Right ventricle myocardium inferior (tissue), 1 donor: ENCODE measurements at regions not wholly inside any gene's neighbourhood (a gene's known extent, or its start where the extent isn't known, plus 50 kb on each side); places are given as distances from the start of the nearest gene placed in this dataset.
"Not testable (repeated sequence)": the region's sequence is repeated elsewhere in the genome, so short reads cannot be mapped to it uniquely, and the experiment has no call there.

Experiments
- ATAC-seq: fragments of 200-7000 bp; cut with Tn5 transposase; one replicate; pipeline ENCODE4 v1.9.1; 2020; ENCODE audit warnings: mild to moderate bottlenecking, moderate library complexity
- DNase-seq: peaks from one replicate; pipeline ENCODE4 v3.0.0; 2021; ENCODE audit errors: missing footprints
- intact Hi-C: fragments of 100-400 bp; cut with DNase I; formaldehyde crosslinking; loops from one replicate; pipeline ENCODE4 v1.11.0; 2022
- donor health status: DM: no; HTN: yes; CAD: no; lungs with severe emphysema.

DNA sequence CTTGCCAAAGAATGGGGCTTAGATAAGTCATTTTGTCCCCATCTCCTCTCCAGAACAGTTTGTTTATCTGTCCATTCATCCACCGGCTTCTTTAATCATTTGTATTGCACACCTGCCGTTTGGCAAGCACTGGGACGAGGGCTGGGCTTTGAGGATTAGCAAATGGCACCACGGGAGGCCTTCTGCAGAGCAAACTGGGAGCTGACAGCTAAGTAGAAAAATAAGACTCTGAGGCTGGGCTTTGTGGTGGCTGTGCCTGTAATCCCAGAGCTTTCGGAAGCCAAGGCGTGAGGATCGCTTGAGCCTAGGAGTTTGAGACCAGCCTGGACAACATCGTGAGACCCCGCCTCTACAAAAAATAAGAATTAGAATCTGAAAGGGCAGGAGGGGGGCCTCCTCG, 203.9 kb downstream of the NPIPB11 start:
- ATAC-seq, DNase-seq, intact Hi-C loops: not testable (repeated sequence)

DNA sequence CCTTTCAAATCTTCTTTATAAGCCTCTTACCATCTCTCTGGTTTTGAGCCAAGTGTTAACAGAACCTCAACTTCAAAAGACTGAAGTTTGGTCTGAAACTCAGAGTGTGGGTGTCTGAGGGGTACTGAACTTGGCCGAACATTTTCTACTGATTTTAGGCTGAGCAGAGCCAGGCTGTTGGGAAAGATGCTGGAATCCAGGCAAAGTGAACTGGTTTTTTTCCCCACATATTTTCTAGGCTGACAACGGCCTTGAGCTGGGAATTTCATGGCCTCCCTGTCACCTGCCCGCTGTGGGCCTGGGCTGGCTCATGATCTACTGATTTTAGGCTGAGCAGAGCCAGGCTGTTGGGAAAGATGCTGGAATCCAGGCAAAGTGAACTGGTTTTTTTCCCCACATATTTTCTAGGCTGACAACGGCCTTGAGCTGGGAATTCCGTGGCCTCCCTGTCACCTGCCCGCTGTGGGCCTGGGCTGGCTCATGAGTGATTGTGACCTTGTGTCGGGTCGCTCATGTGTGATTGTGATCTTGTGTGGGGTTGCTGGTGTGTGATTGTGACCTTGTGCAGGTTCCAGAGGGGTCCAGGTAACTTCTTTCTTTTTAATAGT, 204.4 kb downstream of the NPIPB11 start:
- DNase-seq, result peak; percentile 77
- peak; percentile 60 for ATAC-seq
- intact Hi-C loops, result not testable (repeated sequence)

DNA sequence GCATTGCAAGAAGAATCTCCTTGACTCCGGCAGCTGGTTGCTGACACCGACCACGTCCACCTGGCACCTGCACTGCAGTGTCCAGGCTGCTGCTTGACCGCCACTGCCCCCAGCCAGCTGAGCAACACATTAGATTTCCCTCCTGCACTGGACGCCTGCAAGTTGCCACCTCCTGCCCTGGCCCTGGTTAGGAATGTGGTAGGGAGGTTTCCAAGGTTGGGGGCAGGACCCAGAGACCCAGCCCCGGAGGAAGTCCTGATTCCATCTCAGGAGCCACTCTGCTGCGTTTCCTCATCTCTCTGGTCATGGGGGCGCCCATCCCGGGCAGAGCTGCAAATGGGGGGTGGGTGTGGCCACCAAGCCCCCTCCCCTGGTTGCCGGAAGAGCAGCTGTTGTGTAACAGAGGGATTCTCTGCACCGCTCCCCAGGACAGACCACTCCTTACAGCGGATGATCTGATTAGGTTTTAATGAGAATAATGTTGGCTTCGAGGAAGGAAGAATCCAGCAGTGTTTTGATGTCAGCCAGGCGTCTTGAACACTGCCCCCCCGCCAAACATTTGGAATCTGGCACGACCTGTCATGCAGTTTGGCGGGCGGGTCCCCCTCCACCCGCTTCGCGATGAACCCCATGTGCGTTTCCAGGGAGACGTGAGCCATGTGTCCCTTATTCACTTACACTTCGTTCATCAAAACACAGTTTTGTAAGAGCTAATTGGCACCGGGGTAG, 205.1 kb downstream of the NPIPB11 start:
- DNase-seq, result not testable (repeated sequence)

DNA sequence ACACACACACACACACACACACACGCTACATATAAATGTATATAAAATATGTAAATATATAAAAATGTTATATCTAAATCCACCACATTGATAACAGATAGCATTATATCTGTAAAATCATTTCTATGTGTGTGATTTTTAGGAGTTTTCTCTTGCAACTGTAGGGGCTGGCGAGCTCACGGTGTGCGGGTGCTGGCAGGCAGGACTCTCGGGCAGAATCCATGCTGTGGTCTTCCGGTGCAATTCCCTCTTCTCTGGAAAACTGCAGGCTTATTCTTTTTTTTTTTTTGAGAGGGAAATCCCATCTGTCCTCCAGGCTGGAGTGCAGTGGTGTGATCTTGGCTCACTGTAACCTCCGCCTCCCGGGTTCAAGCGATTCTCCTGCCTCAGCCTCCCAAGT, 205.8 kb downstream of the NPIPB11 start:
- intact Hi-C loops, ATAC-seq, DNase-seq: not testable (repeated sequence)

More for the DNA sequence above, 205.1 kb downstream of the NPIPB11 start:
- intact Hi-C loops, result not testable (repeated sequence)
- ATAC-seq, result peak; percentile 62

DNA sequence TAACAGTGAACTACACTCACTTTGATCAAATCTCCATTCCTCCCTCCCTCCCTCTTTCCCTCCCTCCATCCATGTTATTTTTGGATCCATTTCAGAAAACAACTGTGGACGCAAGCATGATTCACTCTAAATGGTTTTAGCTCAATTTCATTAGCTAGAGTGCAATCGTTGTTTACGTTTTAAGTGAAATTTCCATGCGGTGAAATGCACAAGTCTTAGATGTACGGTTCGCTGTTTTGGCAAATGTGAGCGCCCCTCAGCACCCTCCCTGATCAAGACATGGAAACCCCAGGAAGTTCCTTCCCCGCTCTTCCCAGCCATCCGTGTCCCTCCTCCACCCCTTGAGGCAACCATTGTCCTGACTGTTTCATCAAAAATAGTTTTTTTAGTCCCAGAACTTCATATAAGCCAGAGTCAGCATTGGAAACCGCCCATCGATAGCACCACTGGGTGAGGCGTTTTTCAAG, 206.3 kb downstream of the NPIPB11 start:
- intact Hi-C loops, DNase-seq: not testable (repeated sequence)
- ATAC-seq, result peak; percentile 32

DNA sequence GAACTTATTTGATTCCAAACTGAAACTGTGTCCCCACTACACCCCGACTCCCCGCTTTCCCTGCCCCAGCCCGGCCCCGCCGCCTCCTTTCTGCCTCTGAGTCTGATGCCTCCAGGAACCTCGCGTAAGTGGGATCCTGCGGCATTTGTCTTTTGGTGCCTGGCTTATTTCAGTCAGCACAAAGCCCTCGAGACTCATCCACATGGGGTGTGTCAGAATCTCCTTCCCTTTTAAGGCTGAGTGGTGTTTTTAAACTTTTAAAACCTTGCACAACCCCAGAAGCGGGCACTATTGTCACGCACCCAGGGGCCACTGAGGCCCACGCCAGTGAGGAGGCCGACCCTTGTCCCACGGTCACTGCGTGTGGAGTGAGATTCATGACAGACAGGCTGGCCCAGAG, 206.9 kb downstream of the NPIPB11 start:
- DNase-seq, intact Hi-C loops: not testable (repeated sequence)
- peak; percentile 45 for ATAC-seq

DNA sequence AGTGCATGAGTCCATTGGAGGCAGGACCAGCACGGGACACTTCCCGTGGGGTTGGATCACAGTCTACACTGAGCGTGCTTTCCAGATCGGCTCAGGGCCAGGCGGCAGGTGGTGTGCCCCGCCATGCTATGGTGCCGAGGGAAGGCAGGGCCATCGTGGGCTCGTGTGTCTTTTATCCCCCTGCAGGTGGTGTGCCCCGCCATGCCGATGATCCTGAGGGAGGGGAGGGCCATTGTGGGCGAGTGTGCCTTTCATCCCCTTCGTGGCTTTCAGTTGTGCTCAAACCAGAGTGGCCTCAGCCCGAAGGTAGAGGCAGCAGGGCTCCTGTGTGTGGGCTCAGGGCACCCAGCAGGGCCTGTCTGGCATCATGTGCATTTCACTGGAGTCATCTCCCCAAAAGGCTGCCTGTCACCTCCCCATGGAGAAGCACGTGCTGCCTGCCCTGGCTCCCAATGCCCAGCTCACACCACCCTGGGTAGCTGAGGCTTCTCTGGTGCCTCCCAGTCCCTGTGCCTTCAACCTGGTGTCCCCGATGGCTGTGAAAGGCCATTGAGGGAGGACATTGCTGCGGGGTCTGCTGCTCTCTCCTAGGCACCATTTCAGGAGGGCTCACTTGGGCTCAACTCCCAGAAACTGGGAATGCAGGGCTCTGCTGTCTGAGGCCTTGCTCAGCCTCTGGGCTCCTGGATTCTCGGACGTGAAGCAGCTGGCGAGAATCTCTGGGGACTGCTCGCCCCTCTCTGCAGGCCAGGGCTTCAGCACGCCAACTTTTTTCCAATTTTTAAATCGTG, 207.6 kb downstream of the NPIPB11 start:
- DNase-seq, result no peak
- intact Hi-C loops, result no loop called here
- ATAC-seq, result no peak

DNA sequence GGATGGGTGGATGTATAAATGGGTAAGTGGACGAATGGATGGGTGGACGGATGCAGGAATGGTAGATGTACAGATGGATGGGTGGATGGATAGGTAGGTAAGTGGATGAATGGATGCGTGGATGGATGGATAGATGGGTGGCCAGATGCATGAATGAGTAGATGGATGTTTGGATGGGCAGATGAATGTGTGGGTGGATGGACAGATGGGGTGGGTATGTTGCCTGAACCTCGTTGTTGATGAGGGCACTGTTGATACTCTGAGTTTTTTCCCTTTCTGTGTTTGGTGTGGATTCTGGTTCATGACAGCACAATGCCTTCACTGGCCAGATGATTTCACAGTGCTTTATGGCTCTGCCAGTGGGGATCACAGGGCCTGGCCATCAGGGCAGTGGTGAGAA, 208.3 kb downstream of the NPIPB11 start:
- no peak for DNase-seq
- intact Hi-C loops, result no loop called here
- ATAC-seq, result no peak

DNA sequence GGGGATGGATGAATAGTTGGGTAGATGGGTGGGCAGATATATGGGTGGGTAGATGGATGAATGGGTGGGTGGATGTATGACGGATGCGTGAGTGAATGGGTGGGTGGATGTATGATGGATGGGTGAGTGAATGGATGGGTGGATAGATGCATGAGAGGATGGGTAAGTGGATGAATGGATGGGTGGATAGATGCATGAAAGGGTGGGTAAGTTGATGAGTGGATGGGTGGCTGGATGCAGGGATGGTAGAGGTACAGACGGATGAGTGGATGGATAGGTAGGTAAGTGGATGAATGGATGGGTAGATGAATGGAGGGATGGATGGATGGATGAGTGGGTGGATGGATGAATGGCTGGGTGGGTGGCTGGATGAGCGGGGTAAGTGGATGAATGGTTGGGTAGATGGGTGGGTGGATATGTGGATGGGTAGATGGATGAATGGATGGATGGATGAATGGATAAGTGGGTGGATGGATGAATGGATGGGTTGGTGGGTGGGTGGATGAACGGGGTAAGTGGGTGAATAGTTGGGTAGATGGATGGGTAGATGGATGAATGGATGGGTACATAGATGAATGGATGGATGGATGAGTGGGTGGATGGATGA, 208.9 kb downstream of the NPIPB11 start:
- intact Hi-C loops, ATAC-seq, DNase-seq: not testable (repeated sequence)

DNA sequence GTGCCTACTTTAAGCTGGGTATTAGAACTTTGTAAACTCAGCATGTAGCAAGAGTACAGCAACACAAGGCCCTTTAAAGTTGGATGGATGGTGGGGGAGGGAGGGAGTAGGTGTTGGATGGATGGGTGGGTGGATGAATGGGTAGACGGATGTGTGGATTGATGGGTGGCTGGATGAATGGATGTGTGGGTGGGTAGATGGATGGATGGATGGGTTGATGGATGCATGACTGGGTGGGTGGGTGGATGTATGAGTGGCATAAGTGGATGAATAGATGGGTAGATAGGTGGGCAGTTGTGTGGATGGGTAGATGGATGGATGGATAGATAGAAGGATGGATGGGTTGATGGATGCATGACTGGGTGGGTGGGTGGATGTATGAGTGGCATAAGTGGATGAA, 209.8 kb downstream of the NPIPB11 start:
- ATAC-seq, intact Hi-C loops, DNase-seq: not testable (repeated sequence)

DNA sequence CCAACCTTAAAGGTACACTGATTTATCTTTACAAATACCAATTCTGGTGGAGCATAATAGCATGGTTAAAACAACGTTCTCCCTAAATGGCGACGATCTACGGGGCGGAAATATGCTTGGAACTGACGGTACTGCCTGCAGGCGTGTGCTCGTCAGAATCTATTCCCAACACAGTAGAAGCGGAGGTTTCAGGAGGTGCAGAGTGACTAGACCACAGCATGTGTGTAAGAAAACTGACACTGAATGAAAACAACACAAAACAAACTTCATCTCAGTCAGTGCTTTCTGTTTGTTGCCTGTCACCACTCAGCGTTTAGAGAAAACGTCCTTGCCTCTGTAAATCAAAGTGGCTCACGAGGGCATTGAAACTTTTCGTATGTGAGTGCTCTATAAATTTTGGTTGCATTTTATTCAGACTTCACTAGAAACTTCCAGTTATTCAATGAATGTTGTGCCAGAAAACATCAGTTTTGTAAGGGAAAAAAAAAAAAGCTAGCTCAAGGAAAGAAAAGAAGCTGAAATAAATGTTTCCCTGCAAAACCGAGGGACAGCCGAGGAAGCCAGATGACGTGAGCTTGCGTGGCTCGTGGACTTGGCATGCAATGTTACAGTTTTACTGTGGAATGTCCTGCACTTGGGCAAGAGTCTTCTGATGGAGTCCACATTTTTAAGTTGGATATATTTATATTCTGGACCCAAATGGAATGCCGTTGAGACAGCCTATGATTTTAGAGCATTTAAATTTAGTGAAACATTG, 210.4 kb downstream of the LAT start:
- intact Hi-C loops, ATAC-seq: not testable (repeated sequence)
- DNase-seq, result peak; percentile 74

DNA sequence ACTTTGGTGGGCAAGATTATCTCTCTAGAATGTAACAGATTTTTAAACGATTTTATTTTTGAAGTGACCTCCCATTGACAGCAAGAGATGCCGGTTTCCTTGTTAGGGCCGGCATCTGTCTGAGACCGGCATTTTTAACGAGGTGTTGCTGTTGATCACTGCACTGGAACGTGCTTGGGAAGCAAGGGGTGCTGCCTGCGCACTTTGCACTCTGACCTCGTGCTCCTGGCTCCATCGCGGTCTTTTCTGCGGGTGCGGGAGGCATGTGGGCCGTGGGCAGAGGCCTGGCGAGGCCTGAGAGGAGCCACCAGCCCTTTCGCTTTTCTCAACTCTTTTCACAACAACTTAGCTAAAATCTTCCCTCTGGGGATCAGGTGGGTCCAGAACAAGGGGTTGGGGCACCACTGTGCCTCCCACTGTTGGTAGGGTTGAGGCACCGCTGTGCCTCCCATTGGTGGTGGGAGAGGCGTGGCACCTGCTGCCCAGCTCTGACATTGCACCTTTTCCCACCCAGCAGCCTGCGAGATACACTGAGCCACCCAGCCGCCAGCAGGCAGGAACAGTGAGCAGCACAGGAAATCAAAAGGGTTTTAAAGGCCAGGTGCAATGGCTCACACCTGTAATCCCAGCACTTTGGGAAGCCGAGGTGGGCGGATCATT, 209.5 kb downstream of the LAT start:
- ATAC-seq, DNase-seq, intact Hi-C loops: not testable (repeated sequence)

DNA sequence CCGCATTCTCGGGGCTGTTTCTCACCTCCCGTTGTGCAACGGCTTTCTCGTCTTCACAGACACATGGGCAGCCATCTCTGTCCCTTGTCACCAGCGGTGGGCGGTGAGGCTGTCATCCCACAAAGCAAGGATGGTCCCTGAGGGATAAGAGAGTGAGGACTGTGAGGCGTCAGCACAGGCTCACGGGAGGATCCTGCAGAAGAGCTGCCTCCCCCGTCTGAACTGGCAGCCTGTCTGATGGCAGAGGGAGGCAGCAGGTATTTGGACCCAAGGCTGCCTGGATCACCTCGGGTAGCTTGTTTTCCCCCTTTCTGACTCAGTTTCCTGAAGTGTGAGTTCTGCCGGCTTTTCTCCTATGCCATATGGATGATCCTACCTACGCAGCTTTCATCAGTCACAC, 208.8 kb downstream of the LAT start:
- ATAC-seq, DNase-seq, intact Hi-C loops: not testable (repeated sequence)

DNA sequence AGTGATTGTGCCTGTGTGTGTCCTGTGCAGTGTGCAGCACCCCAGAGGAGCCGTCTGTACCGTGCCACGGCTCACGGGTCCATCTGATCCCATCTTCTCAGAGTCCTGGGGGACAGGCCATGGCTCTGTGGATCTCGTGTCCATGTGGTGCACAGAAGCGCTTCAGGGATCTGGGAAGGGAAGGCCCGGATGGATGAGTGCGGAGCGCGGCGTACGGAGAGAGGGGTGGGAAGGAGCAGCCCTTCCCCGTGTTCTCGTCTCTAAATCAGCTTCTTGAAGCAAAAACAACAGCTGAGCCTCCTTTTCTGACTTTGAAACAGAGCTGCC, 208.4 kb downstream of the LAT start:
- ATAC-seq, DNase-seq, intact Hi-C loops: not testable (repeated sequence)

DNA sequence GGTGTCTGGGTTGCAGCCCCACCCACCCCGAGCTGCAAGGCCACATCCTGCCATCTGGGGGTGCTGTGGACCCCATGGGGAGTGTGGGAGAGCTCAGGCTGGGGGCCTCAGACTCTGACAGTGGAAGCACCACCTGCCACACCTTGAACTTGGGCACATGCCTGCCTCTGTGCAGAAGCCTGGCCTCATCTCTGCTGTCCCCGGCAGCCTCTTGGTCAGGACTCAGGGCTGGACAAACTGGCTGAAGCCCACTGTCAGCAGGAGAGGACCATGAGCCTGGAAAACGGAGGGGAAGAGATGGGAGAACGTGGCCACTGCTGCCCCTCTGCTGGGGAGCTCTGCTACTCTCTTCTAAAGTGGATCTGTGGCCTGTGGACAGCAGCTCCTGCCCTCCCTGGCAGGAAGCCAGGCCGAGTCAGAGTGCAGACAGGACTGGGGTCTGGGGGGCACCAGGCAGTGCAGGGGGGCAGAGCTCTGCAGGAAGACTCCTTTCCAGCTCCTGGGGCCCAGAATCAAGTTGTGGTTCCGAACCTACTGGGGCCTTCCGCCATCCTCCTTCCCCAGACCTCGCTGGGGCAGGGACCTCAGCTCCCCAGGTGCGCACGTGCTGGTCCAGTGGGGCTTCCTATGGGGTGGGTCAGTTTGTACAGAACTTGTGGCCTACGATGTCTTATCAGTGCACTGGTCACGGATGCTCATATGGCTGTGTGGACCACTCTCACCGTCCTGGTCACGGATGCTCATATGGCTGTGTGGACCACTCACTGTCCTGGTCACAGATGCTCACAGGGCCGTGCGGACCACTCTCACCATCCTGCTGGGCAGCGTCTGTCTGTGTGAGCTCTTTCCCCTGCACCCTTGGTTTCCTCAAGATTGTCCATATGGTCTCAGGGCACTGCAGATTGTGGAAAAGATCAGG, 207.7 kb downstream of the LAT start:
- ATAC-seq, result no peak
- intact Hi-C loops, result no loop called here
- DNase-seq, result no peak

DNA sequence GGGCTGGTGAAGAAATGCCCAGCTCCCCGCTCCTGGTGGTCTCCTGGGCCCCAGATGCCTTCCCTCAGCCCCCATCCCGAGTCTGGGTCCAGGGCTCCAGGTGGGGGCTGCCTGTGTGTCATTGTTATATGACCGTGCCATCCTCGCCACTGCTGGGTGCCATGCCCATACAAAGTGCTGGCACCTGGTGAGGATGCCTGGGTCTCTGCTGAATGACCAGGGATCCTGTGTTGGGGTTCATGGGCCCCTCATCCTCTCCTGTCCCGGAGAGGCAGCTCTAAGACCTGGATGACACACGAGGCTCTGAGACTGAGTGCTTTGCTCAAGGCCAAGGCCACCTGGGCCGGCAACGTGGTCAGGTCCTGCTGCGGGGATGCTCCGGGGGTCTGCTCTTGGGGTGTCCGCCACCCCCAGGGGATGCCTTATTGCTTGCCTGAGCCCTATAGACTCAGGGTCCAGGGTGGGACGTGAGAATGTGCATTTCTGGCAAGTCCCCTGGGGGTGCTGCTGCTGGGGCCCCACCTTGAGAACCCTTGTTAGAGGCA, 206.9 kb downstream of the LAT start:
- DNase-seq, ATAC-seq, intact Hi-C loops: not testable (repeated sequence)
